GM10266 (cell line): ENCODE measurements at regions not wholly inside any gene's neighbourhood (a gene's known extent, or its start where the extent isn't known, plus 50 kb on each side); places are given as distances from the start of the nearest gene placed in this dataset.

ENCODE experiments used
- DNase-seq: peaks from one replicate; pipeline ENCODE4 v3.0.0; 2012; ENCODE audit errors: extremely low spot score
- TF ChIP-seq, protein P1 (sequence below): IDR thresholded peaks from 2 replicates; pipeline ENCODE4 v1.5.1; 2012; ENCODE audit warnings: mild to moderate bottlenecking, low read depth; ENCODE audit not compliant: control insufficient read depth, insufficient read depth; ENCODE audit errors: missing control alignments

DNA sequence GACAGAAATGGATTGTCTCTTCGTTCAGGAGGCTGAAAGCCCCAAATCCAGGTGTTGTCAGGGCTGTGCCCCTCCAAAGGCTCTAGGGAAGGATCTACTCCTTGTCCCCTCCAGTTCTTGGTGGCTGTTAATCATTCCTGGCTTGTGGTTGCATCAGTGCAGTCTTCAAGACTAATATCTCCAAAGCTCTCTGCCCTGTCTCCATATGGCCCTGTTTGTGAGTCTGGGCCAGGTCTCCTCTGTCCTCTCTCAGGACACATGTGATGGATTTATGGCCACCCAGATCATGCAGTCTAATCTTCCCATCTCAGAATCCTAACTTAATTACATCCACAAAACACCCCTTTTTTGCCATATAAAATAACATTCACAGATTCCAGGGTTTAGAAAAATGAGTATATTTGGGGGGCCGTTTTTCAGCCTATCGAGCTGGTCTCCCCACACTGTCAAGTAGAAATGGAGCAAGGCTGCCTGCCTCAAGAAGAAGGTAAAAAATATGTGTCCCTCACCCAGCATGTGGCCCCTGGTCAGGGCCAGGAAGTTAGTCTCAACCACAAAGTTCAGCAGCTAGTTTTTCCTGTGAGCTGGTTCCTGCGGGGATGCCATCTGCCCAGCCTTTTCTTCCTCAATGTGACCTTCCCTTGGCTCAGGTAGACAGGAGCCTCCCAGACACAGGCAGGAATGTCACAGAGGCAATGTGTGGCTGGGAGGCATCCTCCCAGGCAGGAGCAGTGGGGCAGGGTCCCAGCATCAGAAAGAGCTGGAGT, 509.4 kb downstream of the IRX1 start:
- TF ChIP-seq, protein P1, sequence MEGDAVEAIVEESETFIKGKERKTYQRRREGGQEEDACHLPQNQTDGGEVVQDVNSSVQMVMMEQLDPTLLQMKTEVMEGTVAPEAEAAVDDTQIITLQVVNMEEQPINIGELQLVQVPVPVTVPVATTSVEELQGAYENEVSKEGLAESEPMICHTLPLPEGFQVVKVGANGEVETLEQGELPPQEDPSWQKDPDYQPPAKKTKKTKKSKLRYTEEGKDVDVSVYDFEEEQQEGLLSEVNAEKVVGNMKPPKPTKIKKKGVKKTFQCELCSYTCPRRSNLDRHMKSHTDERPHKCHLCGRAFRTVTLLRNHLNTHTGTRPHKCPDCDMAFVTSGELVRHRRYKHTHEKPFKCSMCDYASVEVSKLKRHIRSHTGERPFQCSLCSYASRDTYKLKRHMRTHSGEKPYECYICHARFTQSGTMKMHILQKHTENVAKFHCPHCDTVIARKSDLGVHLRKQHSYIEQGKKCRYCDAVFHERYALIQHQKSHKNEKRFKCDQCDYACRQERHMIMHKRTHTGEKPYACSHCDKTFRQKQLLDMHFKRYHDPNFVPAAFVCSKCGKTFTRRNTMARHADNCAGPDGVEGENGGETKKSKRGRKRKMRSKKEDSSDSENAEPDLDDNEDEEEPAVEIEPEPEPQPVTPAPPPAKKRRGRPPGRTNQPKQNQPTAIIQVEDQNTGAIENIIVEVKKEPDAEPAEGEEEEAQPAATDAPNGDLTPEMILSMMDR = no peak
- no peak for DNase-seq

DNA sequence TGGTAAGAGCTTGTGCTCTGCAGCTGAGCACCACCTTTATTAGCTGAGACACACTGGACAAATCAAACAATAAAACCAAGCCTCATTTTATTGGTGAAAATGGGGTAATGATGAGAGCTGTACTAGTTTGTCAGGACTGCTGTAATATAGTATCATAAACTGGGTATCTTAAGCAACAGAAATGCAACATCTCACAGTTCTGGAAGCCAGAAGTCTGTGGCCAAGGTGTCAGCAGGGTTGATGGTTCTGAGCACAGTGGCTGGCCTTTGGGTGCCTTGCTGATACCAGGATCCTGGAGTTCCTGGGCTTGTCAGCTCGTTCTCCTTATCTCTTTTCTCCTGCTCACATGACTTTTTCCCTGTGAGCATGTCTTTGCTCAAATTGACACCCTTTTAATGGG, 513.1 kb downstream of the IRX1 start:
- TF ChIP-seq, protein P1 = no peak
- no peak for DNase-seq

DNA sequence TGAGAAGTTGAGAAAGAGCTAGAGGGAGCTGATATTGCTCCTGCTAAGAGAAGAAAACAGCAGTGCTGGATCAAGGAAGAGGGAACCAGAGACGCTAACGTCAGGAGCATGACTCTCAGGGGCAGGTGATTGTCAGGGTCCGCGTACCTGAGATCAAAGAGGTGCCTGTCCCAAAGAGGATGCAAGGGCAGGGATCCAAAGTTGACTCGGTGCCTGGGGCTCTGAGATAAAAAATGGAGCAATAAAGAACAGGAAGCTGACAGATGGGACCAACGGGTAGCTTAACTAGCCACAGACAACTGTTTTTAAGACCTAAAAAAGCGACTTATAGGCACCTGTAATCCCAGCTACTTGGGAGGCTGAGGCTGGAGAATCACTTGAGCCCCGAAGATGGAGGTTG, 517.8 kb downstream of the IRX1 start:
- DNase-seq = no peak
- TF ChIP-seq, protein P1 = no peak

DNA sequence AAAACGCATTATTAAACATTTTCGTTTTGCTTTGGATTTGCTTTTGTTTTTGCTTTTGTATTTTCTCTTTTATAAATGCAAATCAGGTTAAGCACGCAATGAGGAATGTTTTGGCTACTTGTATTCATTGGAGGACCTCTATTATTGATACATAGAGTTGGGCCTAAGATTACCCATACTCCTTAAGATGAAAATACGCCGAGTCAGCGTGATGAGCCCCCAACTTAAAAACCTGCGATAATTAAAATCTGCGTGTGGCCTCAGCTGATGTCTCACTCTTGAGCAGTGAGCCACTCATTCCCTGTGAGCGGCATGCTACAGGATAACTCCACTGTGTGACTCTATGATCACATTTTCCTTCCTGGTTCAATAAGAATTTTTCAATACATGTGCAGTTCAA, 518.3 kb downstream of the IRX1 start:
- DNase-seq = no peak
- TF ChIP-seq, protein P1 = no peak

DNA sequence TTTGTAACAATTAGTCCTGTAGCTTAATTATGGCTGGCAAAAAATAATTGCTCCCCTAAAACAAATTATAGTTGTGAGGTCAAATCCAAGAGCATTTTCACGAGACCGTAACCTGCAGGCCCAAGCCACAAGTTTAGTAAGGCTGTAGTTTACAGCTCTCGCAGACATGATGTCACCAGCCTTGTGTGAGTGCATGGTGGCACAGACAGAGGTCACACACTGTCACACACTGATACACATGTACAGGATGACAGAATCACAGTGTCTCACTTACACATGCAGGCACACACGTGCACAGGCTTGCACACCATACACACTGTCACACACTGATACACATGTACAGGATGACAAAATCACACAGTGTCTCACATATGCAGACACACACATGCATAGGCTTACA, 518.8 kb downstream of the IRX1 start:
- DNase-seq = no peak
- TF ChIP-seq, protein P1 = no peak

DNA sequence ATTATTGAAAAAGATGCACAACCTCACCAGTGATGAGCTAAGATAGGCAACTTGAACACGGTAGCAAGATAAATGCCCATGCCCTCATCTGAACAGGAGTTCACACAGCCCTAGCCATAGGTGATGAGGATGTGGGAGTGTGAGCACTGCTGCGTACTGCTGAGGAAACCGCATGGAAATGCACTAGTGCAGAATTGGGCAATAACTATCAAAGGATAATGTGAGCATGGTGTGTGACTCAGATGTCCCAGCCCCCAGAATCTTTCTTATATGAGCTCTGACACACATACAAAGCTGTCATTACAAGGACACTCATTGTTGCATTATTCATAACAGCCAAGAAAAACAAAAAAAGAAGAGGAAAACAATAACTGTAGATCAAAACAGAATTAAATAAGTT, 521.2 kb downstream of the IRX1 start:
- DNase-seq = no peak
- TF ChIP-seq, protein P1 = no peak

DNA sequence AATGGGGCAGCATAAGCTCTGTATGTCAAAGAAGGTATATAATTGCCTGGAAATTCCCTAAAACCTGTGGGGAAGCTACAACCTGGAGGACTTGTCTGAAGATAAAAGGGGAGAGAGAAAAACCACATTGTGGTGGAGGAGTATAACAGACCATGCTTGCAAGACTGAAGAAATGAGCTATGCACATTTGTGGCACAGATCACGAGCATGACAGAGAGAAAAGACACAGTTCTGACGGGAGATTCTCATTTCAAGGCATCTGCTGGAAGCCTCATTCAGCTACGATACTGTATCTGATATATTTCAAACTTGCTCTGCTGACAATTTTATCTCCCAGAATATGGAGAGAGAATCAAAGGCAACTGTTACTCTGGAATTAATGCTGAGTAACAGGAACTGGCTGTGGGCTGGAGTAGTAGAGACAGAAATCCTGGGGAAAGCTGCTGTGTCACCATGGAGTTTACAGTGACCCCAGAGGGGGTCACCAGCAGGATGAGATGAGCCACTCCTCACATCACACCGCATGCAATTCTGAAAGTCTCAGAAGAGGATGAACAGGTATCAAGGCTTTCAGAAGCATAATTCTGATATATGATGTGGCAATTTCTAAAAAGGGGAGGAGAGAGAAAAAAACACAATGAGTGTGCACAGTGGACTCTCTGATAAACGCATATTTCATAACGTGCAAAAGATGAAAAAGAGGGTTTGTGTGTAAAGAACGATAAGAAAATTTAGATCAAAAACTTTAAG, 528.8 kb downstream of the IRX1 start:
- no peak for DNase-seq
- TF ChIP-seq, protein P1 = no peak
